ENCODE measurements at regions not wholly inside any gene's neighbourhood (a gene's known extent, or its start where the extent isn't known, plus 50 kb on each side); places are given as distances from the start of the nearest gene placed in this dataset.

GRCh38 chr20:20926222-20926905 lies 179.8 kb downstream of the LINC00237 start:
- Histone ChIP-seq H3K27ac (ENCODE audit: extremely low read depth, low read depth, low read length) (no peak overlapping the region), H3K36me3 (ENCODE audit: control insufficient read depth, insufficient read depth, low read length) (no peaks in the 10 kb centered on the region), H3K9ac (ENCODE audit: insufficient read depth in 1 of 2, low read depth in 2 of 2, low read length in 2 of 2) (no peak overlapping the region), H3K9me3 (replicated peaks; ENCODE audit: control insufficient read depth, insufficient read depth, low read depth, low read length) (no peaks in the 10 kb centered on the region), H4K20me1 (replicated peaks; ENCODE audit: control insufficient read depth, insufficient read depth, low read length) (no peaks in the 10 kb centered on the region), H3K79me2 (ENCODE audit: control insufficient read depth, insufficient read depth, low read length) (no peaks in the 10 kb centered on the region), H2AFZ (ENCODE audit: low read depth, low read length) (no peak overlapping the region), H3K4me1 (replicated peaks in 1 of 2; ENCODE audit: control insufficient read depth in 2 of 2, insufficient read depth in 2 of 2, low read length in 2 of 2) (no peaks in the 10 kb centered on the region), H3K9me1 (ENCODE audit: control insufficient read depth, insufficient read depth, low read length) (no peaks in the 10 kb centered on the region), H3K27me3 (ENCODE audit: control insufficient read depth in 2 of 2, insufficient read depth in 2 of 2, low read length in 2 of 2) (peaks cover 0 to 4% of the 10 kb centered on the region in 2 experiments; a peak in 1 of 5 replicates), H3K4me2 (ENCODE audit: insufficient read depth, low read length) (no peak overlapping the region), H3K4me3 (no peak overlapping the region)
- ATAC-seq: no peak
- no TSS peak for BruUV-seq (replicated peaks)
- TF ChIP-seq E4F1 (CRISPR knock-in tag; IDR thresholded peaks at IDR 0.05; ENCODE audit: borderline replicate concordance): no peak
- TF ChIP-seq EZH2 (IDR thresholded peaks at IDR 0.05; ENCODE audit: borderline replicate concordance, low read depth, low read length): no peak
- TF ChIP-seq HNRNPH1 (optimal IDR thresholded peaks at IDR 0.05; ENCODE audit: low read depth, low read length): no peak
- no peak for TF ChIP-seq PHB2 (IDR thresholded peaks at IDR 0.05; ENCODE audit: low read depth)
- TF ChIP-seq ZNF449 (CRISPR knock-in tag; IDR thresholded peaks at IDR 0.05): no peak
- TF ChIP-seq TRIM25 (IDR thresholded peaks at IDR 0.05; ENCODE audit: borderline replicate concordance): no peak
- no peak for TF ChIP-seq ZNF143 (CRISPR knock-in tag; IDR thresholded peaks at IDR 0.05)
- TF ChIP-seq RFX1 (IDR thresholded peaks at IDR 0.05): no peak
- TF ChIP-seq ZNF282 (CRISPR knock-in tag; IDR thresholded peaks at IDR 0.05): no peak
- TF ChIP-seq HNRNPK (IDR thresholded peaks at IDR 0.05; ENCODE audit: low read depth, low read length, poor library complexity, severe bottlenecking): no peak
- no peak for TF ChIP-seq STAT5A (IDR thresholded peaks at IDR 0.05; ENCODE audit: borderline replicate concordance, low read length)
- FAIRE-seq: no peak
- 0% methylated on average over 6 of the region's 8 CpGs for WGBS (ENCODE audit: insufficient coverage, low coverage, missing lambda C conversion rate)
- ChIA-PET CTCF (ENCODE audit: low intra/inter-chr PET ratio) (no interaction called here), POLR2A (interaction anchor here (0.6 kb wide), 1 partner anchor 64 kb away, joined by 4 read pairs; no protein-coding TSS in a partner anchor)
- no peak for DNase-seq (ENCODE audit: extremely low read depth in 1 of 4, low spot score in 3 of 4)
- in situ Hi-C loops (cut with MboI) (no loop called here), intact Hi-C loops (cut with micrococcal nuclease) (no loop called here)

Measured in K562 (cell line).